Activated CD4-positive, CD25-positive, alpha-beta regulatory T cell treated with anti-CD3 and anti-CD28 coated beads, Interleukin-2, amount 50 U/mL, for 16 hours (primary cell): ENCODE measurements at regions not wholly inside any gene's neighbourhood (a gene's known extent, or its start where the extent isn't known, plus 50 kb on each side); places are given as distances from the start of the nearest gene placed in this dataset.

Experiments
- DNase-seq: peaks from one replicate; pipeline ENCODE4 v3.0.0-alpha.2; 2020; ENCODE audit warnings: low read depth, low spot score

- no peak for DNase-seq
Measured at GRCh38 chr2:220107380-220107791, 480.0 kb downstream of the SLC4A3 start.

GRCh38 chr2:220114443-220114842 lies 487.0 kb downstream of the SLC4A3 start:
- DNase-seq: no peak

- DNase-seq: no peak
Measured at GRCh38 chr2:220117025-220117424, 489.6 kb downstream of the SLC4A3 start.

GRCh38 chr2:220120041-220120440 lies 492.6 kb downstream of the SLC4A3 start:
- DNase-seq: no peak

- no peak for DNase-seq
Measured at GRCh38 chr2:220123751-220124150, 496.3 kb downstream of the SLC4A3 start.

- DNase-seq: no peak
Measured at GRCh38 chr2:220125551-220125950, 498.1 kb downstream of the SLC4A3 start.

GRCh38 chr2:220127311-220127710 lies 499.9 kb downstream of the SLC4A3 start:
- no peak for DNase-seq

GRCh38 chr2:220127876-220128275 lies 500.4 kb downstream of the SLC4A3 start:
- DNase-seq: no peak

- DNase-seq: no peak
Measured at GRCh38 chr2:220129391-220129790, 502.0 kb downstream of the SLC4A3 start.

GRCh38 chr2:220134756-220135534 lies 507.5 kb downstream of the SLC4A3 start:
- no peak for DNase-seq

- DNase-seq: no peak
Measured at GRCh38 chr2:220143336-220143735, 515.9 kb downstream of the SLC4A3 start.

- no peak for DNase-seq
Measured at GRCh38 chr2:220144411-220144810, 517.0 kb downstream of the SLC4A3 start.

GRCh38 chr2:220147161-220148038 lies 520.0 kb downstream of the SLC4A3 start:
- no peak for DNase-seq

- DNase-seq: no peak
Measured at GRCh38 chr2:220148471-220149248, 521.2 kb downstream of the SLC4A3 start.

- no peak for DNase-seq
Measured at GRCh38 chr2:220151341-220151740, 523.9 kb downstream of the SLC4A3 start.

- DNase-seq: no peak
Measured at GRCh38 chr2:220152281-220152935, 525.0 kb downstream of the SLC4A3 start.

GRCh38 chr2:220153118-220153517 lies 525.7 kb downstream of the SLC4A3 start:
- no peak for DNase-seq

GRCh38 chr2:220154304-220154703 lies 526.9 kb downstream of the SLC4A3 start:
- DNase-seq: no peak

GRCh38 chr2:220157312-220157711 lies 529.9 kb downstream of the SLC4A3 start:
- DNase-seq: no peak

GRCh38 chr2:220159738-220160137 lies 532.3 kb downstream of the SLC4A3 start:
- no peak for DNase-seq

GRCh38 chr2:220162320-220162719 lies 534.9 kb downstream of the SLC4A3 start:
- no peak for DNase-seq
